ENCODE measurements at regions not wholly inside any gene's neighbourhood (a gene's known extent, or its start where the extent isn't known, plus 50 kb on each side); places are given as distances from the start of the nearest gene placed in this dataset.

DNA sequence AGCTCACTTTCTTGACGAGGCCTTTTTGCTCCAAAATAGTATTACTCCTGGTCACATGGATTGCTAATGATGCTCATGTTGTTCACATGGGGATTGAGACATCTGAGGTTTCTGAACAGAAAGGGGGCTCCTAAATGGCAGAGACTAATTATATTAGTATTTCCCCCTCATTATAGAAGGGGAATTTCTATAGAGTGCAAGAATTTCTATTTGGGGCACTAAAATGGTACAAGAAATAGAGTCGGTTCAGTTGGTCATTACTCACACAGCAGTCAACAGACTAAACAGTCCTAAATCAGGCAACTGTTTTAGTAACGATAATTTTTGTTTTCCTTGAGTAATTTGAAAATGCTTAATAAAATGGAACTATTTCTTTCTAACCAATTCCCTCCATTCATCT is 108.9 kb downstream of the DACT1 start:
- TF ChIP-seq, protein P1, sequence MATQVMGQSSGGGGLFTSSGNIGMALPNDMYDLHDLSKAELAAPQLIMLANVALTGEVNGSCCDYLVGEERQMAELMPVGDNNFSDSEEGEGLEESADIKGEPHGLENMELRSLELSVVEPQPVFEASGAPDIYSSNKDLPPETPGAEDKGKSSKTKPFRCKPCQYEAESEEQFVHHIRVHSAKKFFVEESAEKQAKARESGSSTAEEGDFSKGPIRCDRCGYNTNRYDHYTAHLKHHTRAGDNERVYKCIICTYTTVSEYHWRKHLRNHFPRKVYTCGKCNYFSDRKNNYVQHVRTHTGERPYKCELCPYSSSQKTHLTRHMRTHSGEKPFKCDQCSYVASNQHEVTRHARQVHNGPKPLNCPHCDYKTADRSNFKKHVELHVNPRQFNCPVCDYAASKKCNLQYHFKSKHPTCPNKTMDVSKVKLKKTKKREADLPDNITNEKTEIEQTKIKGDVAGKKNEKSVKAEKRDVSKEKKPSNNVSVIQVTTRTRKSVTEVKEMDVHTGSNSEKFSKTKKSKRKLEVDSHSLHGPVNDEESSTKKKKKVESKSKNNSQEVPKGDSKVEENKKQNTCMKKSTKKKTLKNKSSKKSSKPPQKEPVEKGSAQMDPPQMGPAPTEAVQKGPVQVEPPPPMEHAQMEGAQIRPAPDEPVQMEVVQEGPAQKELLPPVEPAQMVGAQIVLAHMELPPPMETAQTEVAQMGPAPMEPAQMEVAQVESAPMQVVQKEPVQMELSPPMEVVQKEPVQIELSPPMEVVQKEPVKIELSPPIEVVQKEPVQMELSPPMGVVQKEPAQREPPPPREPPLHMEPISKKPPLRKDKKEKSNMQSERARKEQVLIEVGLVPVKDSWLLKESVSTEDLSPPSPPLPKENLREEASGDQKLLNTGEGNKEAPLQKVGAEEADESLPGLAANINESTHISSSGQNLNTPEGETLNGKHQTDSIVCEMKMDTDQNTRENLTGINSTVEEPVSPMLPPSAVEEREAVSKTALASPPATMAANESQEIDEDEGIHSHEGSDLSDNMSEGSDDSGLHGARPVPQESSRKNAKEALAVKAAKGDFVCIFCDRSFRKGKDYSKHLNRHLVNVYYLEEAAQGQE (IDR thresholded peaks at IDR 0.05; ENCODE audit: borderline replicate concordance in 1 of 2, low read depth in 1 of 2, low read length in 2 of 2): no peak
- no peak for TF ChIP-seq CEBPB (IDR thresholded peaks at IDR 0.05; ENCODE audit: borderline replicate concordance, low read depth, low read length)
- no peak for TF ChIP-seq MAFF (IDR thresholded peaks at IDR 0.05; ENCODE audit: low read depth, low read length)
- TF ChIP-seq TOPORS (CRISPR knock-in tag; IDR thresholded peaks at IDR 0.05): no peak
- TF ChIP-seq, protein P2, sequence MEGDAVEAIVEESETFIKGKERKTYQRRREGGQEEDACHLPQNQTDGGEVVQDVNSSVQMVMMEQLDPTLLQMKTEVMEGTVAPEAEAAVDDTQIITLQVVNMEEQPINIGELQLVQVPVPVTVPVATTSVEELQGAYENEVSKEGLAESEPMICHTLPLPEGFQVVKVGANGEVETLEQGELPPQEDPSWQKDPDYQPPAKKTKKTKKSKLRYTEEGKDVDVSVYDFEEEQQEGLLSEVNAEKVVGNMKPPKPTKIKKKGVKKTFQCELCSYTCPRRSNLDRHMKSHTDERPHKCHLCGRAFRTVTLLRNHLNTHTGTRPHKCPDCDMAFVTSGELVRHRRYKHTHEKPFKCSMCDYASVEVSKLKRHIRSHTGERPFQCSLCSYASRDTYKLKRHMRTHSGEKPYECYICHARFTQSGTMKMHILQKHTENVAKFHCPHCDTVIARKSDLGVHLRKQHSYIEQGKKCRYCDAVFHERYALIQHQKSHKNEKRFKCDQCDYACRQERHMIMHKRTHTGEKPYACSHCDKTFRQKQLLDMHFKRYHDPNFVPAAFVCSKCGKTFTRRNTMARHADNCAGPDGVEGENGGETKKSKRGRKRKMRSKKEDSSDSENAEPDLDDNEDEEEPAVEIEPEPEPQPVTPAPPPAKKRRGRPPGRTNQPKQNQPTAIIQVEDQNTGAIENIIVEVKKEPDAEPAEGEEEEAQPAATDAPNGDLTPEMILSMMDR (CRISPR knock-in tag; IDR thresholded peaks at IDR 0.05): no peak
- TF ChIP-seq, protein P3, sequence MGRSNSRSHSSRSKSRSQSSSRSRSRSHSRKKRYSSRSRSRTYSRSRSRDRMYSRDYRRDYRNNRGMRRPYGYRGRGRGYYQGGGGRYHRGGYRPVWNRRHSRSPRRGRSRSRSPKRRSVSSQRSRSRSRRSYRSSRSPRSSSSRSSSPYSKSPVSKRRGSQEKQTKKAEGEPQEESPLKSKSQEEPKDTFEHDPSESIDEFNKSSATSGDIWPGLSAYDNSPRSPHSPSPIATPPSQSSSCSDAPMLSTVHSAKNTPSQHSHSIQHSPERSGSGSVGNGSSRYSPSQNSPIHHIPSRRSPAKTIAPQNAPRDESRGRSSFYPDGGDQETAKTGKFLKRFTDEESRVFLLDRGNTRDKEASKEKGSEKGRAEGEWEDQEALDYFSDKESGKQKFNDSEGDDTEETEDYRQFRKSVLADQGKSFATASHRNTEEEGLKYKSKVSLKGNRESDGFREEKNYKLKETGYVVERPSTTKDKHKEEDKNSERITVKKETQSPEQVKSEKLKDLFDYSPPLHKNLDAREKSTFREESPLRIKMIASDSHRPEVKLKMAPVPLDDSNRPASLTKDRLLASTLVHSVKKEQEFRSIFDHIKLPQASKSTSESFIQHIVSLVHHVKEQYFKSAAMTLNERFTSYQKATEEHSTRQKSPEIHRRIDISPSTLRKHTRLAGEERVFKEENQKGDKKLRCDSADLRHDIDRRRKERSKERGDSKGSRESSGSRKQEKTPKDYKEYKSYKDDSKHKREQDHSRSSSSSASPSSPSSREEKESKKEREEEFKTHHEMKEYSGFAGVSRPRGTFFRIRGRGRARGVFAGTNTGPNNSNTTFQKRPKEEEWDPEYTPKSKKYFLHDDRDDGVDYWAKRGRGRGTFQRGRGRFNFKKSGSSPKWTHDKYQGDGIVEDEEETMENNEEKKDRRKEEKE (IDR thresholded peaks at IDR 0.05): no peak
- no peak for TF ChIP-seq SKI (IDR thresholded peaks at IDR 0.05; ENCODE audit: partially characterized antibody)
- TF ChIP-seq FOXA1 (IDR thresholded peaks at IDR 0.05): no peak
- no peak for TF ChIP-seq FOXA1 (CRISPR knock-in tag; IDR thresholded peaks at IDR 0.05)
- TF ChIP-seq ELF4 (CRISPR knock-in tag; IDR thresholded peaks at IDR 0.05; ENCODE audit: borderline replicate concordance): no peak
- no peak for TF ChIP-seq NR2F2 (IDR thresholded peaks at IDR 0.05; ENCODE audit: borderline replicate concordance, low read depth)

Data from HepG2 (cell line).